Activated naive CD8-positive, alpha-beta T cell treated with anti-CD3 and anti-CD28 coated beads, Interleukin-2, amount 50 U/mL, for 24 hours (primary cell): ENCODE measurements at regions not wholly inside any gene's neighbourhood (a gene's known extent, or its start where the extent isn't known, plus 50 kb on each side); places are given as distances from the start of the nearest gene placed in this dataset.

Experiments
- ATAC-seq: fragments of 150-1000 bp; cut with Tn5 transposase; one replicate; pipeline ENCODE4 v1.10.0; 2021
- DNase-seq: peaks from one replicate; pipeline ENCODE4 v3.0.0; 2021
- H3K27ac Mint-ChIP-seq: one replicate; pipeline ENCODE4 v1.8.0; 2021; ENCODE audit warnings: mild to moderate bottlenecking, mixed read lengths
- H3K27me3 Mint-ChIP-seq: one replicate; pipeline ENCODE4 v1.8.0; 2021; ENCODE audit warnings: mixed read lengths
- H3K36me3 Mint-ChIP-seq: one replicate; pipeline ENCODE4 v1.8.0; 2021; ENCODE audit warnings: low read depth, mixed read lengths
- H3K4me1 Mint-ChIP-seq: one replicate; pipeline ENCODE4 v1.8.0; 2021; ENCODE audit warnings: mixed read lengths
- H3K4me3 Mint-ChIP-seq: one replicate; pipeline ENCODE4 v1.8.0; 2021; ENCODE audit warnings: mild to moderate bottlenecking, moderate library complexity, mixed read lengths
- H3K9me3 Mint-ChIP-seq: one replicate; pipeline ENCODE4 v1.8.0; 2021; ENCODE audit warnings: mixed read lengths

DNA sequence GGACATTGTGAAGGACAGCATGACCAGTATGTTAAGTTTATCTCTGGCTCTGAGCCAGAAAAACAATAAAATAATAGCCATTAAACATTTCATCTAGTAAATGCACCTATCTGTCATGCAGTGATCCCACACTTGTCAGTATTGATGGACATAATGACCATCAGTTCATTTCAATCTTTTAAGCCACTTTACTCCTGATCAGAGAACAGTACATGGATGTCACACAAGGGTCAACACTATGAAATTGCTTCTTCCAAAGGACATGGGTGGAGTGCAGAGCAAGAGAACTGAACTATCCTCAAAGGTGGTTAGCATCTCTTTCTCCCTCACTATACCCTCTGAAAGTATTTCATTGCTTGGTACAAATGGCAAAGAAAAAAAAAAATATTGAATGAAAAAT, 816.0 kb upstream of the GYPC start:
- no peak for ATAC-seq
- Mint-ChIP-seq H3K27me3 (no peaks in the 10 kb centered on the region), H3K9me3 (peaks cover 5% of the 10 kb centered on the region), H3K4me1 (no peaks in the 10 kb centered on the region), H3K36me3 (no peaks in the 10 kb centered on the region), H3K4me3 (no peak overlapping the region), H3K27ac (no peak overlapping the region)
- DNase-seq, result no peak

DNA sequence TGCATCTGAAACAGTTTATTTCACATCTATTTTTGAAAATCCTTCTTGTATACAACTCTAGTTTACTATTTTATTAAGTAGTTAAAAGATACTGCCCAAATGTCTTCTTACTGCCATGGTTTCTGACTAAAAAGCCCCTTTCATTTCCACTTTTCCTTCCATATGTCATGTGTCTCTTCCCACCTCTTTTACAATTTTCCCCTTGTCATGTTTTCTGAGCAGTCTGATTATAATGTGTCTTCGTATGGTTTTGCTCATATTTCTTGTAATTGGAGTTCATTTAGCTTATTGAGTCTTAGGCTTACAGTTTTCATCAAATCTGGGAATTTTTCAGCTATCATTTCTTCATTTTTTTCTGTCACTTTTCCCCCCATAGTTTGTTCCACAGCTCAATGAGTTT, 813.9 kb upstream of the GYPC start:
- Mint-ChIP-seq H3K27ac (no peak overlapping the region), H3K9me3 (peaks cover 5% of the 10 kb centered on the region)

DNA sequence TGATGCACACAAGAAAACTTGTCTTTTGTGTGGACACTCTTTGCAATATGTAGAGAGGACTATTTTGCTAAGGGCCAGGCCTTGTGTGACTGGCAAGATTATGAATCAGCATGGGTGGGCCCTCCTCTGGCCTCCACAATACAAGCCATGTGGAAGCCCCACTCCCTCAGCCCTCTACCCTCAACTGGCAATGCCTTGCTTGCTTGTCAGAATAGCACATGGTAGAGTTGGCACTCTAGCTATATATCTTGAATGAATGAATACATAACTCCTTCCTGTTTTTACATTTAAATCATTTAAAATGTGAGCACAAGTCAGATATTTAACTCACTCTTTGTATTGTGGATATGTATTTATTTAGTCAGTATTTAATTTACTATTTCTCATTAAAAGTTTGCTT, 805.4 kb upstream of the GYPC start:
- no peak overlapping the region for H3K4me3 Mint-ChIP-seq
- no peaks in the 10 kb centered on the region for H3K4me1 Mint-ChIP-seq
- H3K27ac Mint-ChIP-seq, result no peak overlapping the region
- ATAC-seq, result no peak
- DNase-seq, result no peak
- H3K27me3 Mint-ChIP-seq, result no peaks in the 10 kb centered on the region
- peaks cover 4% of the 10 kb centered on the region for H3K9me3 Mint-ChIP-seq
- no peaks in the 10 kb centered on the region for H3K36me3 Mint-ChIP-seq

More for the DNA sequence above, 813.9 kb upstream of the GYPC start:
- Mint-ChIP-seq H3K36me3 (no peaks in the 10 kb centered on the region), H3K4me1 (no peaks in the 10 kb centered on the region), H3K27me3 (no peaks in the 10 kb centered on the region), H3K4me3 (no peak overlapping the region)
- no peak for DNase-seq
- no peak for ATAC-seq

DNA sequence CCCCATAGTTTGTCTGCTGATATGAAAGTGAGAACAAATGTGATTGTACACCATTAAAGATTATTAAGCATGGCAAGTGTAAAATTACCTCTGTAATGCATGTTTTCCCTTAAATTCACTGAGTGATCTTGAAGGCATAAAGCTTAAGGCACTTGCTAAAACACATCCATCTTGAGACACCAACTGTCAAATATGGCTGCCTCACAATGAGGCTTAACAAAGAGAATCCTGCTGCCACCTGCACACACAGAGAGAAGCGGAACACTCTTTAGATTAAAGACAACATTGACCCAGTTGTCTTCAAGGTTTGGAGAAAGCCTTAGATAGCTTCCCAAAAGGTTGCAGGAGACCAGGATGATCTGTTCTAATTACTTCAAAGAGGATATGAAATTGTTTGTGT, 803.6 kb upstream of the GYPC start:
- no peaks in the 10 kb centered on the region for H3K4me1 Mint-ChIP-seq
- ATAC-seq (no peak), DNase-seq (no peak)
- no peaks in the 10 kb centered on the region for H3K36me3 Mint-ChIP-seq
- peaks cover 4% of the 10 kb centered on the region for H3K9me3 Mint-ChIP-seq
- no peak overlapping the region for H3K27ac Mint-ChIP-seq
- no peak overlapping the region for H3K4me3 Mint-ChIP-seq
- no peaks in the 10 kb centered on the region for H3K27me3 Mint-ChIP-seq

DNA sequence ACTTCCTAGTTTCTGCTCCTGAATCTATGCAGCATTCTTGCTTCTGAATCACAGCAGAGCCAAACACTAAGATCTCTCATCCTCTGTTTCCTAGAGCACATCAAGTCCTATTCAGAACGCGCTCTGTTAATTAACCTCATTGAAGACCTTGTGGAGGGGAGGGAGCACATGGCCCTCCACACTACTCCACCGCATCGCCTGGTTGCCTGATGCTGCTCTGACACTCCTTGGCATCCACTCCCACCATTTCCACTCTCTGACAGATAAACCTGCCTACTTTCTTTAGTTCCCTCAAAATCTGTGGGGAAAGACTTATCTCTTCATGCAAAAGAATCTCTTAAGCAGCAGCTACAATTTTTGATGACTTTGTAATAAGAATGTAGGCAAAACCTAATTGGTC, 802.3 kb upstream of the GYPC start:
- H3K4me1 Mint-ChIP-seq, result no peaks in the 10 kb centered on the region
- H3K36me3 Mint-ChIP-seq, result no peaks in the 10 kb centered on the region
- H3K9me3 Mint-ChIP-seq, result peaks cover 4% of the 10 kb centered on the region
- DNase-seq, result no peak
- H3K27me3 Mint-ChIP-seq, result no peaks in the 10 kb centered on the region
- H3K27ac Mint-ChIP-seq, result no peak overlapping the region
- no peak overlapping the region for H3K4me3 Mint-ChIP-seq
- no peak for ATAC-seq

DNA sequence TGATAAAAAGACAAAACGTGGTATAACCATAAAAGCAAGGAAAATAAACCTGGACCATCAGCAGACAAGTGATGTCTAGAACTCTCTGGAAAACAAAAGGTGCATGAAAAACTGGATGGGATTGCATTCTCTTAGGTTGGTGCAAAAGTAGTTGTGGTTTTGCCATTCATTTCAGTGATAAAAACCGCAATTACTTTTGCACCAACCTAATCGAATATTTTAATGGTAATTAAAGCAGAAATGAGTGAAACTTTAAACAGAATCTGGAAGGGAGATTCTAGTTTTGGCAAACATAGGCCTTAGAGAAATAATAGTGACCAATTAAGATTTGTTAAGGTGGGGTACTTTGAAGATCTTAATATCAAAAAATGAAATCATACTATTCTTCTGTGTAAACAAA, 800.8 kb upstream of the GYPC start:
- H3K27me3 Mint-ChIP-seq, result no peaks in the 10 kb centered on the region
- no peaks in the 10 kb centered on the region for H3K36me3 Mint-ChIP-seq
- H3K4me3 Mint-ChIP-seq, result no peak overlapping the region
- DNase-seq (no peak), ATAC-seq (no peak)
- no peaks in the 10 kb centered on the region for H3K4me1 Mint-ChIP-seq
- peaks cover 4% of the 10 kb centered on the region for H3K9me3 Mint-ChIP-seq
- H3K27ac Mint-ChIP-seq, result no peak overlapping the region

DNA sequence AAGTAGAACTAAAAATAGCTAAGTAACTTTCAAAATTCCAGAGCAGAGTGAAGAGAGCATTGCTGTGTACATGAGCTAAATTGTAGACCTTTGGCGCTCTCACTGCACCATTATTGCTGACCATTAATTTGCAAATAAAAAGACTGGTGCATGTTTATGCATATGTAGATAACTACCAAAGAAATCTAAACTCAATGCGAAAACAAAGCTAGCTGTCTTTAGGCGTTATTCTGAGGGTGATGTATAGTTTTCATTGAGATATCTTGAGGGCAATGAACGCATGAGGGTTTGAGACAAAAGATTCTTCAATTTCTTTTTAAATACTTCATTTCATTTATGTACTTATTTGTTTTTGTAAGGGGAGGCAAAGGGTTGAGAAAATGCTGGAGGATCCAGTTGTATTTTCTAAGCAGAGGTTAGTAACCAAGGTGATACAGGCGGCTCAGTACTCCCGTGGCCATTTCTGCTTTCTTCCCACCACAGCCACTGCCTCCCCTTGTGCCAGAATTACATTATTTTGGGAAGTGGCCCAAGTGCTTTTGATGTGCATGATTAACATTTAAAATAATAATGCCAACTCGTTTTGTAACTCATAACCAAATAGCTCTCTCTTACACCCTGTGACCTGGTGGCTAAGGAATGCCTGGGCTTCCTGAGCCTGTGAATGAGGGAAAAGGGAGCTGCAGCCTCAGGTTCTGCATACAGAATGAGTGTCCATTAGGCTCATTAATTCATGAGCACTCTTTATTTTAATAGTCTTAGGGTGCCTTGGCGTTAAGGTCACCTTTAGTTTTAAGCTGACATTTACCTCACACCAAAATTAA, 797.8 kb upstream of the GYPC start:
- H3K9me3 Mint-ChIP-seq, result peaks cover 4% of the 10 kb centered on the region
- H3K36me3 Mint-ChIP-seq, result no peaks in the 10 kb centered on the region
- no peak for ATAC-seq
- H3K4me1 Mint-ChIP-seq, result no peaks in the 10 kb centered on the region
- no peaks in the 10 kb centered on the region for H3K27me3 Mint-ChIP-seq
- no peak for DNase-seq
- H3K27ac Mint-ChIP-seq, result no peak overlapping the region
- no peak overlapping the region for H3K4me3 Mint-ChIP-seq

DNA sequence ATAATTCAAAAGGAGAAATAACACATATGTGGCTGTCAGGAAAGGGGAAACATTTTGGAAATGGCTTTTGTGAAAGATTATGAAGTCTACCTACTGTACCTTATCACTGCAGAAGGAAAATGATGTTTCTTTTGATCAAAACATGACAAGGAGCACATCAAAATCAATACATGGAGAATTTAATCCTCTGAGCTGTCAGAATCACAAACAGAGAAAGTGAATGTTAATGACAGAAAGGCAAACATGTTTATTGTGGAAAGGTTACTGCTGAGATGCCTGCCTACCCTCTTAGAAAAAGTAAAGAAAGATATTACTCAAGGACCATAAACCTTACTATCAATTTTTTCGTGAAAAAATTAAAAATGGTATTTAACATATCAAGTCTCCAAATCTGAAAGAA, 794.5 kb upstream of the GYPC start:
- Mint-ChIP-seq H3K27me3 (no peaks in the 10 kb centered on the region), H3K9me3 (no peaks in the 10 kb centered on the region), H3K4me1 (no peaks in the 10 kb centered on the region), H3K4me3 (no peak overlapping the region), H3K36me3 (no peaks in the 10 kb centered on the region), H3K27ac (no peak overlapping the region)
- ATAC-seq, result no peak
- no peak for DNase-seq

DNA sequence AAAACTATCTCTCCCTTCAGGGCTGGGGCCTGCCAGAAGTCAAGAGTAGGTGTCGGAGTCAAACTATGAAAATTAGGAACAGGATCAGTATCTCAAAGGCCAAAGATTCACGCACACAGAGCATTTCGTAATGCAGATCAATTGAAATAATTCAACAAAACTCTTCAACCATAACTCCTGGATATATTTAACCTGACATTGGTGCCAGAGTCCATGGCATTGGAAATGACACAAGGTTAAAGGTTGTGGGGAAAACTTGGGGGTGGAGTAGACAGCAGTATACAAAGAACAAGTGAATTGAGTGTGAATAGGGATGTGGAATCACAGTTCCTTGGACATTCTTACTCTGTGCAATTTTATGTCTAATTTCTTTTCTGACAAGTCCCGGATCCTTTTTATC, 788.0 kb upstream of the GYPC start:
- Mint-ChIP-seq H3K9me3 (peaks cover 3% of the 10 kb centered on the region), H3K4me3 (no peak overlapping the region), H3K4me1 (no peaks in the 10 kb centered on the region), H3K36me3 (no peaks in the 10 kb centered on the region), H3K27me3 (no peaks in the 10 kb centered on the region), H3K27ac (no peak overlapping the region)
- no peak for ATAC-seq
- no peak for DNase-seq

DNA sequence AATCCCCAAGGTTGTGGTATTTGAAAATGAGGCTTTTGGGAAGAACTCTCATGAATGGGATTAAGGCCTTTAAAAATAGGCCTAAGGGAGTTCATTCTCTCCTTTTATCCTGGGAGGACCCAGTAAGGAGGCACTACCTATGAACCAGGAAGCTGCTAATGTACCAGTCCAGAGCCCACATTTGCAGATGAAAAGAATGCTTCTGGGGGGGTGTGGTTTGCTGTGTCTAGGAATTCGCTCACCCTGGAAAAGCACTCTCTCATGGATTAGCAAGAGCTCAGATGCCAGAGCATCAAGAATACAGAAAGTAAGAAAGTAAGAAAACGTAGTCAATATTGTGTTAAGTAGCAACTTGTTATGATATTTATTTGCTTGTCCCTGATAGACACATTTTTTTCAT, 785.7 kb upstream of the GYPC start:
- H3K36me3 Mint-ChIP-seq, result no peaks in the 10 kb centered on the region
- no peak for ATAC-seq
- no peak overlapping the region for H3K4me3 Mint-ChIP-seq
- H3K4me1 Mint-ChIP-seq, result no peaks in the 10 kb centered on the region
- H3K27ac Mint-ChIP-seq, result no peak overlapping the region
- DNase-seq, result no peak
- H3K9me3 Mint-ChIP-seq, result peaks cover 3% of the 10 kb centered on the region
- H3K27me3 Mint-ChIP-seq, result no peaks in the 10 kb centered on the region

DNA sequence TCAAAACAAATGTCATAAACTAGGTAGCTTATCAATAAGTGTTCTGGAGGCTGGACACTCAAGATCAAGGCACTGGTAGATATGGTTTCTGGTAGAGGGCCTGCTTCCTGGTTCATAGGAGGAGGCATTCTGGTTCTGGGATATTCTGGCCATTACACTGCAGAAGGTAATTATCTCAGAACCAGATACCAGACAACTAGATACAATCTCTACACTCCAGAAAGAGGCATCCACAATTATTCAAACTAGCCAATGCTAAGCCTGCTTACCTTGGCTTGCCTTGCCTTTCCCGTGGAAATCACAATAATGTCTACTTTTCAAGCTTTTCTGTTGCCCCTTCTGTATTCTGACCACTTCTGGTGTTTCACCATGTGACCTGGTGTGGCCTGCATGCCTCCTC, 785.2 kb upstream of the GYPC start:
- ATAC-seq (no peak), DNase-seq (no peak)
- H3K4me1 Mint-ChIP-seq, result no peaks in the 10 kb centered on the region
- no peaks in the 10 kb centered on the region for H3K36me3 Mint-ChIP-seq
- H3K27ac Mint-ChIP-seq, result no peak overlapping the region
- peaks cover 3% of the 10 kb centered on the region for H3K9me3 Mint-ChIP-seq
- no peak overlapping the region for H3K4me3 Mint-ChIP-seq
- H3K27me3 Mint-ChIP-seq, result no peaks in the 10 kb centered on the region

DNA sequence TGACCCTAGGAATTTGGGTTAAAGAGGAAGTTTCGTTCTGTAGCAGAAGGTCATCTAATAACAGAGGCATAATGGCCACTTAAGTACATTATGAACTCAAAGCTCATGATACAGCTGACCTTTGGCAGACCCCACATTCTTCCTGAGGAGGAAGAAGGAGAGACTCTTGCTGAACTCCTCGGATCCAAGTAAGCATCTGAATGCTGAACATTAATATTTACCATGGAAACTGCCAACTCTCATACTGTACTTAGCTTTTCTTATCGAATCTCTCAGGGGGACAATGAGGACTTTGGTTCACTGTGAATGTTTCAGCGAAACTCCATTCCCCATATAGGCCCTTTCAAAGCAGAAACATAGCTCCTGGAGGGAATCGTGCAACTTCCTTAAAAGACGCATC, 781.4 kb upstream of the GYPC start:
- Mint-ChIP-seq H3K27ac (no peak overlapping the region), H3K36me3 (no peaks in the 10 kb centered on the region), H3K9me3 (peaks cover 10% of the 10 kb centered on the region), H3K4me1 (no peaks in the 10 kb centered on the region), H3K4me3 (no peak overlapping the region), H3K27me3 (no peaks in the 10 kb centered on the region)
- DNase-seq (no peak), ATAC-seq (no peak)

DNA sequence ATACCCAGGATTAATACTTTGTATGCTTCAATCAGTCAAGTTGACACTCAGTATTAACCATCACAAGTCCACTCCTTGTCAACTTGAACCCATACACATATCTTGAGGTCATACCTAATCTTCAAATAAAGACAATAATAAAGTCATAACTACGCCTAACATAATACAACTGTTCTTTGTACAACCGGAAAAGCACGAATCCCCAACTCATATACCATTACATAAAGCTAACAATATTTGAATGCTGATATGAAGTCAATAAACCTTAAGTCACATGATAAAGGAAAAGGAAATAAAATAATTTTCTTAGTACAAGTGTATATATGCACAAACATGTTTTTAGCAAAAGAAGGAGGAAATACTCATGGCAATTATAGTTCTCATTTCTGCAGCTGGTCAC, 770.6 kb upstream of the GYPC start:
- Mint-ChIP-seq H3K4me3 (no peak overlapping the region), H3K9me3 (peaks cover 6% of the 10 kb centered on the region), H3K27ac (no peak overlapping the region), H3K4me1 (no peaks in the 10 kb centered on the region), H3K27me3 (no peaks in the 10 kb centered on the region), H3K36me3 (no peaks in the 10 kb centered on the region)
- no peak for ATAC-seq
- DNase-seq, result no peak

DNA sequence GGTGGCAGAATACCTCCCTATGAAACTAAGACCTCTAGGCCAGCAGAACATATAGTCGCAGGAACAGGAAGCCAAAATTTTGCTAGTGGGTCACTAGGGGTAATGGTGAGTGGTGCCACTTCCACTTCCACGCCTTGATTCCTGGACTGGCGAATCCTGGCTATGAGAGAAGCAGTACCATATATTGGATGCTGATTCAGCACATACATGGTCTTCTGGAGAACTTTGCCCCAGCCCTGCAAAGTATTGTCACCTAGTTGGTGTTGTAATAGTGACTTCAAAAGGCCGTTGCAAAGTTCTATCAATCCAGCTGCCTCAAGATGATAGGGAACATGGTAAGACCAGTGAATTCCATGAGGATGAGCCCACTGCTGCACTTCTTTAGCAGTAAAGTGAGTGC, 769.8 kb upstream of the GYPC start:
- no peaks in the 10 kb centered on the region for H3K27me3 Mint-ChIP-seq

DNA sequence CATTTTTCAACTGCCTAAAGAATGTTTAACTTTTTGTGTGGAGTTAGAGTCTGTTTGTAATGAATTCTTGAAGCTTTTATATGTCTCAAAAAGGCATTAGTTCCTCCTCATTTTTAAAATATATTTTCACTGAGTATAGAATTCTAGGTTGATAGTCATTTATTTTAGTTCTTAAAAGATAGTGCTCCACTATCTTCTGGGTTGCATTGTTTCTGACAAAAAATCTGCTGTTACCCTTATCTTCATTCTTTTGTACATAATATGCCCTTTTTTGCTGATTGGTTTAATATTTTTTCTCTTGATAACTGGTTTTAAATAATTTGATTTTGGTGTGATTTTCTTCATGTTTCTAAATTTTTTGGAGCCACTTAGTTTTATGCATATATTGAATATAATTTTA, 754.7 kb upstream of the GYPC start:
- no peaks in the 10 kb centered on the region for H3K36me3 Mint-ChIP-seq
- H3K4me3 Mint-ChIP-seq, result no peak overlapping the region
- no peak overlapping the region for H3K27ac Mint-ChIP-seq
- no peaks in the 10 kb centered on the region for H3K27me3 Mint-ChIP-seq
- H3K4me1 Mint-ChIP-seq, result no peaks in the 10 kb centered on the region
- DNase-seq, result no peak
- peaks cover 19% of the 10 kb centered on the region for H3K9me3 Mint-ChIP-seq
- ATAC-seq, result no peak

More for the DNA sequence above, 769.8 kb upstream of the GYPC start:
- DNase-seq (no peak), ATAC-seq (no peak)
- peaks cover 6% of the 10 kb centered on the region for H3K9me3 Mint-ChIP-seq
- no peaks in the 10 kb centered on the region for H3K36me3 Mint-ChIP-seq
- no peak overlapping the region for H3K4me3 Mint-ChIP-seq
- H3K27ac Mint-ChIP-seq, result no peak overlapping the region
- no peaks in the 10 kb centered on the region for H3K4me1 Mint-ChIP-seq
